AML-193 (cell line): ENCODE measurements at regions not wholly inside any gene's neighbourhood (a gene's known extent, or its start where the extent isn't known, plus 50 kb on each side); places are given as distances from the start of the nearest gene placed in this dataset.
A peak's percentile ranks its signal among the peaks of the same experiment; 100 is the strongest.
"Not testable (repeated sequence)": the region's sequence is repeated elsewhere in the genome, so short reads cannot be mapped to it uniquely, and the experiment has no call there.

Experiments
- DNase-seq, 2 experiments: peaks; one replicate each; lab custom pipeline; 2025; lab: John Stamatoyannopoulos, UW

DNA sequence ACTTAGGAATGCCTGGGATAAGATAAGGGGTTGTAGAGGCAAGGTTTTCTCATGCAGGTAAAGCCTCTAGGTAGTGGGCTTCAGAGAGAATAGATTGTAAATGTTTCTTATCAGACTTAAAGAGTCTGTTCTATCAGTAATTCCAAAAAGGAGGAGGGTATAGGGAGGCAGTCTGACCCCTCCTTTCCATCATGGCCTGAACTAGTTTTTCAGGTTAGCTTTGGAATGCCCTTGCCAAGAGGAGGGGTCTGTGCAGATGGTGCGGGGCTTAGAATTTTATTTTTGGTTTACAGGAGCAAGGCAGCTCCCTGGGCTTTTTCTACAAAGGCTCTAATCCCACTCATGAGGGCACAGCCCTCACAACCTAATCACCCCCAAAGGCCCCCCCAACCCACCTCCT lies 135.0 kb downstream of the B3GNT2 start:
- DNase-seq: no peak

DNA sequence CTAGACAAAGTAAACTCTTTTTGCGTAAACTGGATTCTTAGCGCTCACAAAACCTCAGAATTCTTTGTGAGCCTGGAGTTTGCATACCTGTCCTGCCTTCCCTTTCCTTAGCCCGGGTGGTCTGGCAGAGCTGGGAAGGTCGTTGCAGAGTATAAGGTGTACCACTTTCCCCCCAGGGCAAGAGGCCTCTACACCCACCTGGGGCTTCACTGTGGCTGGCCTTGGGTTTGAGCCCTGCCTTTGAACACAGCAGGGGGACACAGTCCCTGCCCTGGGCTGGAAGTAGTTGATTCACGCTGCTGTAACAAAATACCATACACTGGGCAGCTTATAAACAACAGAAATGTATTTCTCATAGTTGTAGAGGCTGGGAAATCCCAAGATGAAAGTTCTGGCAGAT lies 133.9 kb downstream of the B3GNT2 start:
- no peak for DNase-seq

DNA sequence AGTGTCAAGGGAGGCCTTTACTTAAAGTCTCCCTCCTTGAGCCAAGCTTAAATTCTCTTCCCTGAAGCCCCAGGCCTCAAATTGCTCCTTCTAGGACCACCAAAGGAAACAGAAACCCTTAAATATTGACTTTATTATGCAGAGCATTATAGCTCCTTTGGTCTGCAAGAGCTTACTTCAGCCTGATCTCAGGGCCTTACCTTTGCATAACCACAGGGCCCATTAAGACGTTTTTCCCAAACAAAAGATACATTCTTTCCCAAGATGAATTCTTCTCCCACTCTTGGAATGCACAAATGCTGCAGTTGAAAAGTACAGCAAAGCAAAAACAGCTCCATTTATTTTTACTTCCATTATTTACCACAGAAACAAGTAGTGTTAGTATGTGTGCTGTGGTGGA lies 130.8 kb downstream of the B3GNT2 start:
- no peak for DNase-seq

DNA sequence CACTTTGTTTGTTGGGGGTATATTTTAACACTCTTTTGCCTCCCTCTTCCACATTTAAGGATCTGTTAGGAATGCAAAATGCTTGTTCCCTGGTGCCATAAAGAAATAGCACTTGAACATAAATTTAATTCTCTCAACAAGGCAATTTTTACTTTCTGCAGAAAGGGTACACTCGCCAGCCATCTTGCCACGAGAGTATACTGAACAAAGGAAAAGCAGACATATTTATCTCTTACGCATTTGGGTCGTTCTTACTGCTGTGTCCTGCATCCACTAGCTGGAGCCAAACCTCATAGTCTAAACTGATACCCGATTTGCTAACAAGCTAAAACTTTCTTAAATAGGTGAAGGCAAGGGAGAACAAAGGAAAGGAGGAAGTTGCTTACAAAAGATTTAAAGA lies 129.5 kb downstream of the B3GNT2 start:
- no peak for DNase-seq

DNA sequence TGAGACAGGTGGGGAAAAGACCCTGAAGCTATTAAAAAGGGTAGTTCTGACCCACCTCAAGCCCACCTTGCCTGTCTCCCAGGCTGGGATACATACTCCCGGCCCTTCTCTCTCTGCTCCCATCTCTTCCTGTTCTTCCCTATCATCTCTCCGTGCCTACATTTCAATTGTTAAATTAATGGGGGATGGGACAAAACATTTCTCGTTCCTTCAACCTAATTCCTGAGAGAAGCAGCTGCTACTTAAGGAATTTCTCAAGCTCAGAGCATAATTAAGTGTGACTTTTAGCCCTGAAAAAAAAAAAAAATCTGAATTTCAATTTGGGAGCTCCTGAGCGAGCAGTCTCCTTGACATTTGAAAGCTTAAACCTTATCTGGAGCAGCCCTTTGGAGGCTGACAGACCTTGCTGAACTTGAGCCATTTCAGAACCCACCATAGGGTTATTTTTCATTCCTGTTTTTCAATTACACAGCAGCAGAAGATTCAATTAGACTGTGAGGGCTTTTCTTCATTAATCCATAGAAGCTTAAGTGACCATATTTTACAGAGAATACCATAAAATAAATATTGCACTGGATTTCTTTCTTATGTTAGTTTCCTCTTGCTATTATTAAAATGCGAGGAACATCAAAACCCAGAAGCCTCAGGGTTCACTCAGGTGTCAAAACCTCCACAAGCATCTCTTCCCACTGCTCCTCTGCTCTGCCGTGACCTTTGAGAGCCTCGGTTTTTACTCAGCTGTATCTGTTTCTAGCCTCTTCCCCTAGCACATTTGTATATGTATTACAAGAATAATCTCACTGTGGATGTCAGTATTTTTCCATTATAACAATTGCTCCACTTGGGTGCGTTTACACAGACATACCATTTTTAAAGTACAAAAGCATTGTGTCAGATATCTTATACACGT lies 125.7 kb downstream of the B3GNT2 start:
- DNase-seq: no peak

DNA sequence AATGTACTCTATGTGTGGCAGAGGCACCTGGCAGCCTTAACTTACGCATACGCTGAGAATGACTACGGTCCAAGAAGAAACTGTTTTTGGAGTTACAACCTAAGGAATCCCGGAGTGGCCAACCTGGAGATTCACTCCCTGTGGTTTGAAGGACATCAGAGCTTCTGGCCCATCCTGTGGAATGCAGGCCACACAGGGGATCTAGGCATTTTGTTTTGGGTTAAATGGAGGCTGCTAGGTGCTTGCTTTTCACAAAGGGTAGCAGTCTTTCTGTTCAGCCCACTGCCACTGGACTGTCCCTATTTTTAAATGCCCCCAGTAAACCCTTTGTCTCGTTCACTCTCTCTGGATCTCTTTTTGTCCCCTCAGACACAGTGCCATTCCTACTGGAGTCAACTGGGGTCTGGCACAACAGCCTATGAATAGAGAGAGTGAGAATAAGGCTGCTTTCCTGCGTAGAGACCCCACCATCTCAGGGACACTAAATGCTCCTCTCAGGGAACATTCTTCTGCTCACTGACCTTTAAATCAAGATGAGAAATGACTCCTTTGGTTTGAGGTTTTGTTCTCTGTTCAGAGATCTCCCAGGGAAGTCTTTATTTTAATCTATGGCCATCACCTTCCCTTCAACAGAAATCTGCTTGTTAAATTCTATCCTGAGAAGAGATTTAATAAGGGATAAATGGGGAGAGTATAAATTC lies 124.9 kb downstream of the B3GNT2 start:
- no peak for DNase-seq

DNA sequence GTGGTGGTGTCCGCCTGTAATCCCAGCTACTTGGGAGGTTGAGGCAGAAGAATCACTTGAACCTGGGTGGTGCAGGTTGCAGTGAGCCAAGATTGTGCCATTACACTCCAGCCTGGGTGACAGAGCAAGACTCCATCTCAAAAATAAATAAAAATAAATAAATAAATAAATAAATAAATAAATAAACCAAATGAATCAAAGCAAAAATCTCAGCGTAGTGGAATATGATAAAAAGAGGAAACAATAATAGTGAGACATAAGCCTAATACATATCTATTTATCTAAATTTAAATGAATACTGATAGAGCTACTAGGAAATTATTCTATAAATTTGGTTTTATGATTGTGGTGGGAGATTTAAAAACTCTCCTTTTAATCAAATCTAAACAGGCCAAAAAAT lies 124.2 kb downstream of the B3GNT2 start:
- not testable (repeated sequence) for DNase-seq

DNA sequence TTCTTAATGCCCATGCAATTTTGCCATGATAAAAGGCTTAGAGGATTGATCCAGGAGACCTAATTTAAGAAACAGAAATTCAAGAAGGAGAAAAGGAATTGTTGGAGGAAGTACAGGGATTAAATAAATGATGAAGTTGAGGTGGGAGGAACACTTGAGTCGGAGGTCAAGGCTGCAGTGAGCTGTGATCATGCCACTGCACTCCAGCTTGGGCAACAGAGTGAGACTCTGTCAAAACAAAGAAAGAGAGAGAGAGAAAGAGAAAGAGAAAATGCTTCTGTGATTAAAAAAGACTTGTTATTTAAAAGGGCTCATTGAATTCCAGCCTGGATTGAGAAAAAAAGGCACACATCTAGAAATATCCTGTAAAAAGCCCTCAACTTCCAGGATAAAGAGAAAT lies 123.2 kb downstream of the B3GNT2 start:
- DNase-seq: no peak

DNA sequence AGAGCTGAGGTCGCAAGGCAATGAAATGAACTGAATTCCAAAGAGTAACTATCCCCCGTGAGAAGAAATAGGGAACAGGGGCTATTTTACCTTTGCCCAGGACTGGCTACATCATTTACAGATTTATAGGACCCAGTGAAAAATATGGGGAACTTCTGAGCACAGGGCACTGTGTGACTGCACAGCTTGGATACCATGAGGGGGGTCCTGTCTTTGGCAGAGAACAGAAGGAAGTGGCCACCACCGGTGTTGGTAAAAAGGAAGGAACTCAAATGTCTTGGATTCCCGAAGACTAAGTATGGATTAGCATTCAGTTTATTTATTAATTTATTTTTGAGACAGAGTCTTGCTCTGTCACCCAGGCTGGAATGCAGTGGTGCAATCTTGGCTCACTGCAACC lies 119.6 kb downstream of the B3GNT2 start:
- DNase-seq: no peak

DNA sequence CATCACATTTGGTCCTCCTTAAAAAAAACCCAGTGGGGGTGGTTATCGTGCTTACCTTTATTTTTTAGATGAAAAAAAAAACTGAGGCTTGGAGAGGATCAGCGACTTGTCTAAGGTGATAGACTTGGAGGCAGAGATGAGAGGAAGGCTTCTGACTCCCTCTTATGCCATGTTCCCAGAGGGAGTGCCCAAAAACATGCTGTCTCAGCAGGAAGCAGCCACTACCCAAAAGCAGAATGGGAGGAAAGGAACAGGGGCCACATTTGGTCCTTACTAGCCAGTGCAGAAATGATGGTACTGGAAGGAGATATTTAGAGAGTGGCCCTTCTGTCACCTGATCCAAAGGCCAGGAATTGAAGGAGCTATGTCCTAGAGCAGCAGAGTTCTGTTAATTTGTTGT lies 118.4 kb downstream of the B3GNT2 start:
- DNase-seq: no peak

DNA sequence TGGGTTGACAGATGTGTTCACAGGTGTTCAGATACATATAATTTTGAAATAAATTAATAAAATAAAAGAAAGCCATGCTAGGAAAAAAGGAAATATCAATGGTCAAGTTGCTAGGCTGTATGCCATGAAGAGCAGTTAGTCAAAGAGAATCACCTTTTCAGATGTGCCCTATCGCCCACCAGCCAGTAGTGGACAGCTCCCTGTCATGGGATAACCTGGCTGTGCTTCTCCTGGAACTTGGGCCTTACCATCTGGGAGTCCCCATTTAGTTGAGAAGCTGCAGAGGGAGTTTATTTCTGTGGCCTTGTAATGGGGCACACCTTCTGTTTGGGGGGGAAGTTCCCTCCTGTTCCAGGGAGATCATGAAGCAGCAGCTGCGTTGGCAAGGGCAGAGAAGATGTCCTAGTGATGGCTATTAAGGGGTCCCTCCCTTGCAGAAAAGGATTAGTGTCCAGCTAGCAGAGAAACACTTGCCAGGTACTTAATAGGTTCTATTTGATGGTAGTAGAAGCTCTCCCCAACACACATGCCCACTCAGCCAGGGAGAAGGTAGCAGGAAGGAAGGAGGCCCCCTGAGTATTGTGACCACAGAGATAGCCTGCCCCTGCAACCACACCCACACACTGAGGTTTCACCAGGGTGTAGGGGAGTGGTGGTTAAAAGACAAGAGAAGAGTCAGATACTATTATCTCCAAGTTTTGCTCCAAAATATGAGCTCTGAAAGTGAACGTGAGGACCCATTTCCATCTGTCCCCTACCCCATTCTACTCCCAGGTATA lies 117.7 kb downstream of the B3GNT2 start:
- no peak for DNase-seq

DNA sequence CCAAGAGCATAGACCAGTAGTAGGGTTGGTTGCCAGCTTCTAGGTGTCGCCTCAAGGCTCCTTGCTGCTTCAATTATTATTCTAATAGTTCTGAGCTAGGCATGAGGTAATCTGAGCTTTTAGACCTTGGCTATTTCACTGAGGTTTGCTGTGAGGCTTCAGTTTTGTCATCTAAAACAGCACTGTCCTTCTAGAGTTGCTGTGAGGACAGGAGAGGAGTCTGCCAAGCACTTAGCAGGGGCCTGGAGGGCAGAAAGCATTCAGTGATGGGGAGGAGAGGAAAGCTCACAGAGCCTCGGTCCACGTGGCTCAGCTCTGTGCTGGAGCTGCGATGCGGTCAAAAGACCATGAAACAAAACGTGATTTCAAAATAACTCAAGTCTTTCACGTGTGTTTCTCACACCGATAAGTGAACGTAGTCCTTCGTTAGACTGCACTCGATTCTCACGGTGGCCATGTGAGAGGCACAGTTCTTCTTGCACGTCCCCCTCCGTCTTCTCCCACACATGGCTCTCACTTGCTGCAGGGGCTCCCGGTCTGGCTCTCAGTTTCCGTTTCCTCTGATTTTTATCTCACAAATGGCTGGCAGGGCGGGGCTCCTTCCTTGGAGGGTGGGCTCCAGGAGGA lies 113.7 kb downstream of the B3GNT2 start:
- DNase-seq: no peak

DNA sequence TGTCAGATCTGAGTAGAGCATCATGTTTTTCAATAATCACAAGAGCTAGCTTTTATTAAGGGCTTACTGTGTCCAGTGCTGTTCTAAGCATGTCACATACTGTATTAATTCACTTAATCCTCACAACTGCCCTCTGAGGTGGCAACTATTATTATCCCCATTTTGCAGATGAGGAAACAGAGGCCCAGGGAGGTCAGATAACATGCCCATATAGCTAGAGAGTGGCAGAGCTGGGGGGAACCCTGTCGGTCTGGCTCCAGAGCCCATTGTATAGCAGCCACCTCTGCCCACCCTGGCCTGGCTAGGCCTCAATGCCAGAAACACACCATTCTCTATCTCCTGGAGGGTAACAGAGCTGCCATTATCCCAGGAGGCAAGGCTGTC lies 113.2 kb downstream of the B3GNT2 start:
- no peak for DNase-seq

DNA sequence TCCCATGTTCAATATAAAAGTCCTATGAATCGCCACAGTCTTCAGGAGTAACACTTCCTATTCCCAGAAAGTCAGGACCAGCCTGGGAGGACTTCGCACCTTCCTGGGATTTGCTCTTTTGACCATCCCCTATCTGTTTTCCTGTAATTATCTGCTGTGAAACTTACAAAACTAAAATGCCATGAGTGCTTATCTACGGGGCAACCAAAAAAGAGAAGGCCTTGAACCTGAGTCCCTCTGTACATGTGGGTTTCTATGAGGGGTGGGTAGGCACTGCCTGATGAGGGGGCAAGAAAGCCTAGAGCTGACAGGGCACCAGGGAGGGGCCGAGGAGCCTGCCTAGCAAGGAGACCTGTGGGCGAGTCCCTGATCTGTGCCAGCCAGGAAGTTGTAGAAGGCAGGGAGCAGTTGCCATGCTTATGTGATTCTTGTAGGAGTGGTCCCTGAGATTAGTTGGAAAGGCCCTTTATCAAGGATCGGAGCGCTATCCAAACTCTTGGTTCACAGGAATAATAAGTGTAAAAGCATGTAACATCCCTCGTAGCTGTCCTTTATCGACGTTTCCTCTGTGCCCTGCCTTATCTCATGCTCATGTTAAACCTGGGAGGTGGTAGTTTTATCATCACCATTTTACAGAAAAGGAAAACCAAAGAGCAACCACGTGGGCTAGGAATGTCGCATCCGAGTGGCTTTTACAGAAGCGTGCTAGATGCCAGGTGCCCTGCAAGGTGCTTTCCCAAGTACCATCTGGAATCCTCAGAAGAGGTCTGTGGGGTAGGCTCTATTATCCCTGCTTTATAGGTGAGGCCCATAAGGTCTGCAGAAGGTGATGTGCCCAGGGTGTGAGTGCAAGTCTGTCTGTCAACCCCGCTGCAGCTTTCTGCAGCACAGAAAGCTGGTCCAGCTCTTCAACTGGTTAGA lies 111.8 kb downstream of the B3GNT2 start:
- DNase-seq: no peak

DNA sequence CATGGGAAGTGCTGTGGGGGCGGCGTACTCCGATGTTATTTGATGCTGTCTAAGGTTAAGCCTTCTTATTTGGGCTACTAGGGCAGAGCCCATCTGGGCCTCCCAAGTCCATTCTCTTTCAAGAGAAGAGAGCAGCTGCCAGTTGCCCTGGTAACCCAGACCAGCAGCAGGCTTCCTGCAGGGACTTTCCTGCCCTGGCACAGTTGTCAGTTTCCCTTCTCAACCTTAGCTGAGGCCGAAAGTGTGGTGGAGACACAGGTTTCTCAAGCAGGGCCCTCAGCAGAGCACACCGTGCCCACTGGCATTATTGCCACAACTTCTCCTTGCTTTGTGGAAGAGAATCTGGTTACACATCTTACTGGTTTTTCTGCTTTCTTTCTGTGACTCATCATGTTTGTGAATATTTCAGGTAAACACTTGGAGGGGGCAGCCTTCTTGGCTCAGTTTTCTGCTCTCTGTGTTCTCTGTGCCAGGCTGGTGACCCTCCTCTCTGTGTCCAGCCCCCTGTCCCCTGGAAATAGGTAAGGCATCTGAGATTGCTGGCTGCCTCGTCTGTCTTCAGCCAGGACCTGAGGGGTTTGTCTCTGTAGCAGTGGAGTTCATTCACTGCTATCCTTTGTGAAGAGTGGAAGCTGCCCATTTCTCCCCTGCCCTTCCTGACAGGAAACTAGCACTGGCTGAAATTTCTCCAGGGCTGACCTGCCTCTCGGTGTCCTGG lies 111.0 kb downstream of the B3GNT2 start:
- peak; percentile 31 to 36 for DNase-seq

DNA sequence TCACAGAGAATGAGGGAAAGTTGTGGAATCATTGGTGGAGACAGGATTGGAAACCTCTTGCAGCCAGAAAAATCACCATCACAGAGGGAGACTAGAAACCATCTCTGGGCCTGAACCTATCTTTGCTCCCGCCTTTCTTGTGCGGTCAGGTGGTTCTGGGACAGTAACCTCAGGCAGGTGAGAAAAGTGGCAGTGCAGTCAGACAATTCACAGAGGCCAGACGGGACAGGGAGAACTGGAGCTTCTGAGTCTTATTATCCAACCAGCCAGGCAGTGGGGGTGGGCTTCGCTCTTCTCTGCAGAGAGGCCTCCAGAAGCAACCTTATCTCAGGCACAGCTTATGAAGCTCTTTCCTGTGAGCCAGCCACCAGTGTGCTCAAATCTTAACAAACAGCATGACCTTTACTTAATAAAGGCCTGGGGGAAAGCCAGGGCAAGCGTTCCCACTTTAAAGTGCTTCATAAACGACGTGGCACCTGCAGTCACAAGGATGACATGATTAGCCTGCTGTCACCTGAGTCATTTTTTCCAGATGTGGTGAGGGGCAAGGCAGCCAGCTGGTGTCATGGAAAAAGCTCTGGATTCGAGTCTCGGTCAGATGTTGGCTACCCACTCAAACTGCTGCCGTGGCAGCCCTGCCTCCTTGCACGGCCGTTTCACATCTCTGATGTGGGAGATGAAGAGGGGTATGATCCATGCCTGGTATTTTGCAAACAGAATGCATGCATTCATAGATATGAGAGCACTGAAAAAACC lies 109.7 kb downstream of the B3GNT2 start:
- DNase-seq: no peak

DNA sequence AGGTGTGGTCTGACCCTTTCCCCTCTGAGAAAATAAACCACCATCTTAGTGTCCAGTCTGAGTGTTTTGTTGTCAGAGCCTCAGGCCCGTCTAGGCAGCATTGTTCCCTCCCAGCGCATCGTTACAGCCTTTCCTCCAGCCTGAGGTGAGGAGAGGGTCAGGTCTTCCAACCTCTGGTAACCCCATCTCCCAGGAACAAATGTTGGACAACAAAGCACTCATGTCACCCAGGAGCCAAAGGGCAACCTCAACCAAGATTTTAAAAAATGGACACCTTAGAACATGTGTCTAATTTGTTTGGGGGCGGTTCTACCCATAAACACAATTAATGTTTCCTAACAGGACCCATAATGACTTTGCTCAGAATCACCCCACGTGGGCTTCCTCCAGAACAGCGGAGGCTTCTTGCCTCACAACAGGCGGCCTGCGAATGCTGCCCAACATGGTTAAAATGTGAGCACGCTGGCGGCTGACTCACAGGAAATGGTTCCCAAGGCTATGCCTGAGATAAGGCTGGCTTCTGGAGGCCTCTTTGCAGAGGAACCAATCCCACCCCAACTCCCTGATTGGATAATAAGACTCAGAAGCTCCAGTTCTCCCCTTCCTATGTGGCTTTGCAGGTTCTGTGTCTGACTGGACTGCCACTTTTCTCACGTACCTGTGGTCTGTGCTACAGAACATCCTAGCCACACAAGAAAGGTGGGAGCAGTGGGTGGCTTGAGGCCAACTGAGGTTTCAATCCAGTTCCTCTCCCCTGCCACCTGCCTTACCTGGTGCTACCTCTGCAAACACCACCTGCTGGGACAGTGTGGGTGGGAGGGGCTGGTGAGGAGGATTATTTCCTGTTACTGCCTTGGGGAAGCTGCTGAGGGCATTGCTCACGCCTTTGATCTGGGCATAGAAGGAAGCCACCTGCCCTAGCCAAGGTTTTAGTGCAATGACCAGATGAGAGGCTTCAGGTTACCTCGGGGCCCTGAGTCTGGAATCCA lies 108.8 kb downstream of the B3GNT2 start:
- peak; percentile 84 to 85 for DNase-seq

DNA sequence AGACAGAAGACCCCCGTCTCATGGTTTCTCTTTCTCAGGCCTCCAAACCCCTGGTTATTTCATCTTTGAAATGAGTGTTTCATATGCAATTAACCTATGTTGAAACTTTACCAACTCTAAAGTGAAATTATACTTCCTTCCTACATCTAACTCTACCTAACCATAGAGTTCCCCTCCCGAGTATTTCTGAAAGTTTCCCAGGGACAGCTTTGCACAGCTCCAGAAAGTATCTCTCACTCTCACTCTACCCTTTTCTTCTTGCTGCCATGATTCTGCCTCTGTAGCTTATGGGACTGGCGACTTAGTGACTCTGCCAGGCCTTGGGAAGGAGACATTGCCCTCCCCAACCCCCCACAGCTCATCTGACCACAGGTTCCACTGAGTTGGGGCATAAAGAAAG lies 107.9 kb downstream of the B3GNT2 start:
- peak; percentile 77 to 85 for DNase-seq
